Stimulated activated CD8-positive, alpha-beta memory T cell treated with anti-CD3 and anti-CD28 coated beads, Interleukin-7, amount 100 ng/mL, for 48 hours (primary cell): ENCODE measurements at regions not wholly inside any gene's neighbourhood (a gene's known extent, or its start where the extent isn't known, plus 50 kb on each side); places are given as distances from the start of the nearest gene placed in this dataset.
"Not testable (repeated sequence)": the region's sequence is repeated elsewhere in the genome, so short reads cannot be mapped to it uniquely, and the experiment has no call there.

Source experiments
- DNase-seq, 2 donors: peaks; one replicate each; pipeline ENCODE4 v3.0.0-alpha.2; 2020; ENCODE audit warnings: low read depth in 1 of 2; ENCODE audit errors: extremely low read depth in 1 of 2

DNA sequence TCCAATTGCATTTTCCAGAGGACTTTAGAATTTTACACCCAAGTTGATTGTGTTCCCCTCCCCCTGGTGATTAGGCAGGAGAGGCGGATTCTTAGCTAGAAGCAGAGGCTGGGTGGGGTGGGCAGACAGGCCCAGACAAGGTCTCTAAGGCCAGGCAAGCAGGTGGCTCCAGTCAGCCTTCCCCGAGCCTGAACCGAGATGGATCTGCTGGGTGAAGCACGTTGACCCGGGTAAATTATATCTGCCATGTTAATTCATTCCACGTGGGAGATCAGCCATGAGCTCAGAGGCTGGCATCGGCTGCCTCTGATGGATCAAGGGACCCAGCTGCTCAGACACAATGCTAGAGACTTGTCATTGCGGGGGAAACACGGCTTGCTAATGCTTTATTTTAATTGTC, 159.5 kb upstream of the MAFB start:
- DNase-seq: no peak

DNA sequence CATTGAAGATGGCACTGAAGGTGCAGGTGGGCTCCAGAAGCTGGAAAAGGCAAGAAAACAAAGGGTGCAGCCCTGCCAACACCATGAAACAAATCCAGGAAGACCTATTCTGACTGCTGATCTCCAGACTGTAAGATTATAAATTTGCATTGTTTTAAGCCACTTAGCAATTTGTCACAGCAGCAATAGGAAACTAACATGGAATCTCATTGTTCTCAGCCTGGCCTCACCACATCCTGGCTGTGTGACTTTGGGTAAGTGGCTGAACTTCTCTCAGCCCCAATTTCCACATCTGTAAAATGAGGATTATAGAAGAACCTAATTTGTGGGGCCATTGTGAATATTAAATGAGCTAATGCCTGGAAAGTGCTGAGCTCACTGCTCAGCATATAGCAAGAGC, 160.4 kb upstream of the MAFB start:
- DNase-seq: no peak

DNA sequence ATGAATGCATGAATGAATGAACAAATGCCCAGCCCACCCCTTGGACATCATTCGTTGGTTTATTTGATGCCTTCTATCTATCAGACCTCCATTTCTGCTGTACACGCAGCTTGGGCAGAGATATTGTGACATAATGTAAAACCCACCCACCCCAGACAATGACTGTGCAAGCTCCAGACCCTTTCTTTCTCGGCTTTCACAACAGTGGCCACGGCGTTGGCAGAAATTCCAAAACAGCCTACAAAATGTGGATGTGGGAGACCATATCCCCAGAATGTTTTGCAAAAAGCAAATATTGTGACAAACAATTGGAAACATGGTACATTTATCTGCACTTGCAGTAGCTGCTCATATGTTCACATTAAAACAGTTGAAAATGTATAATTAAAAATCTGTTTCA, 162.0 kb upstream of the MAFB start:
- no peak for DNase-seq

DNA sequence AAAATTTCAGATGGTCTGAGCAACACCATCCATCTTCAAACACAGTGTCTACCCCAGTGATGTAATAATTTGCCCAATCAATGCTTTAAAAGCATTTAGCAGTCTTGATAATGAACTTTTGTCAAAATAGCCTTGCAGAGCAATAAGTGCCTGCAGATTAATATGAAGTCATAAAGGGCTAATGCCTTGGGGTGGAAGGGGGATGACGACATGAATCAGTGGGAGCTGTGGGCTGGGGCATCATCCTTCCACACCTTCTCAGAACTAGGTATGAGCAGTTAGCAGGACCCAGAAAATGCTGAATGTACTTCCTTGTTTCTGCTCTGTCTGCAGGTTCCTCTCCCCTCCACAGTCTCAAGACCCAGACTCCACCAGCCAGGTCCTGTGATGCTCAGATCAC, 166.2 kb upstream of the MAFB start:
- no peak for DNase-seq

DNA sequence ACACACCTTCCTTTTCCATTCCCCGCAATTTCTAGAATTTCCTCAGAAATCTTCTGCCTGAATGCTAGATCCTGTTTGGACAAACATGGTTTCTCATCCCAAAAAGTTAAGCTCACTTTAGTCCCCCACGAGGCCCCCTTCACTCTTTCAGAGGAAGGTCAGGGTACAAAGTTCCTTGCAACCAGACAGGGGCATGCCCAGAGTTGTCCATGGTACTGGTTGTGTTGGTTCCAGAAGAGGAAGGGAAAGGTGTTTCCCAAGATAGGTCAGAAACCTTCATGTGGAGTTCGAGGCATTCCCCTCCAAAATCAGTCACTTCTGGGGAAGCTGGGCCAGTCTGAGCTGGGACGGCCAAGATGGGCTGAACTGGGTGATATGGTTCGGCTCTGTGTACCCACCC, 167.6 kb upstream of the MAFB start:
- DNase-seq: no peak

DNA sequence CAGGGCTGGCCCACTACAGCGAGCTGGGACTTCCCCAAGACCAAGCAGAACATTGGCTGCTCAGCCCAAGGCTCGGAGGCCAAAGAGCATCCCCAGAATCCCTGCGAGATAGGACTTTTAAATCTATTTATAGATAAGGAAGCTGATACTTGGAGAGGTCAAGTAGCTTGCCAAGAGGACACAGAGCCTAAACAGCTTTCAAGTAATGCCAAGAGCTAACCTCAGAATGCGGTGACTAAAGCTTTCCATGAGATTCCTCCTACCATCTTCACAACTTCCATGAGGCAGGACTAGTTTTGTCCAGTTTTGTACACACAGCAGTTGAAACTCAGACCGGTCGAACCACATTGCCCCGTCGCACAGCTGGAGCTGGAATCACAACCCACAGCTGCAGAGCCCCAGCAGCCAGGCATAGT, 168.1 kb upstream of the TOP1 start:
- DNase-seq: no peak

DNA sequence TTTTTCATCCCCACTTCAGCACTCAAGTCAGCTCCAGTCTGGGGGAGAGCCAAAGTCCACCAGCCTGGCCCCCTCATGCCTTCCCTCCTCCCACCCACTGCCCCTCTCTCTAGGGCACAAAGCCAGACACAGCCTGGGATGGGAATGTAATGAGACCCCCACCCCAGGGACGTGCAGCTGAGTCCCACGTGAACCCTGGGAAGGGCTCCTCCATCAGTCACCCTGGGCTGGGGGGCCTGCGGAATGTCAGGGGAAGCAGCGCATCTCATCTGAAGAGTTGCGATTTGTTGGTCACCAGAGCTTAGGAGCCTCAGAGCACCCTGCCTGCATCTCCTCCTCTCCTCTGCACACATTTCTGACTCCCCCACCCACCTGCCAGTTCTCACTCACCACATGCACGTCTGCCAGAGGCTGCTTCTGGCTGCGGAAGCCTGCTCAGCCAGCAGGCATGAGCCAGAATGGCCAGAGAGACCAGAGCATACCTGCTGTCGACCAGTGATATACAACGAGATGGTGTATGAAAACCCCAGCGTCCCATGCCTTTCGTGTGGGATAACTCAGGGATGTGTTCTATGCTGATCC, 167.1 kb upstream of the TOP1 start:
- DNase-seq: no peak

DNA sequence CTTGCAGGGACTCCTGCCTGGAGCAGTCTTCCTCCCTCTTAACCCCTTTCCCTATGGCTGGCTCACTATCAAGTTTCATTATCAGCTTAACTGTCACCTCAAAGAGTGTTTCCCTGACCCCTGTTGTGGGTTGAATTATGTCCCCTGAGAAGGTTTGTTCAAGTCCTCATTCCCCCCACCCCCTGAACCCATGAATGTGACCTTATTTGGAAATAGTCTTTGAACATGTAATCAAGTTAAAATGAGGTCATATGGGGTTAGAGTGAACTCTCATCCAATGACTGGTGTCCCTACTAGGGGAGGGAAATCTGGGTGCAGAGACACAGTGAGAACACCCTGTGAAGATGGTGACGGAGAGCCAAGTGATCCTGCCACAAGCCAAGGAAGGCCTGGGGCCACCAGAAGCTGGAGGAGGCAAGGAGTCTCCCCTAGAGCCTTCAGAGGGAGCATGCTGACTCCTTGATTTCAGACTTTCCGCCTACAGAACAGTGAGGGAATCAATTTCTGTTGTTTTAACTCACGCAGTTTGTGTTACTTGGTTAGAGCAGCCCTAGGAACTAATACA, 165.2 kb upstream of the TOP1 start:
- no peak for DNase-seq

DNA sequence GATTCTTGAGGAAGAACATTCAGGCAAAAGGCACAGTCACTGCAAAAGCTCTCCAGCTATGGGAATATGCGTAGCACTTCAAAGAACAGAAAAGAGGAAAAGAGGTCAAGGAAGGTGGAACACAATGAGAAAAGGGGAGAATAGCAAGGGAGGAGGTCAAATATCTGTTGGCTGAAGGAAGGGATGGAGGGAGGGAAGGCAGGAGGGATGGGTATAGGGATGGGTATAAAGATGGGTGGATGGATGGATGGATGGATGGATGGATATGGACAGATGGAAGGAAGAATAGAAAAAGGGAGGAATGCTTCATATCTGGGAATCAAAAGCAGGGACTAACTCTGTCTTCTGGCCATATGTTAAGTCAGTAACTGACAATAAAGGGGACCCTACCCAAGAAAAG, 164.2 kb upstream of the TOP1 start:
- DNase-seq: no peak

DNA sequence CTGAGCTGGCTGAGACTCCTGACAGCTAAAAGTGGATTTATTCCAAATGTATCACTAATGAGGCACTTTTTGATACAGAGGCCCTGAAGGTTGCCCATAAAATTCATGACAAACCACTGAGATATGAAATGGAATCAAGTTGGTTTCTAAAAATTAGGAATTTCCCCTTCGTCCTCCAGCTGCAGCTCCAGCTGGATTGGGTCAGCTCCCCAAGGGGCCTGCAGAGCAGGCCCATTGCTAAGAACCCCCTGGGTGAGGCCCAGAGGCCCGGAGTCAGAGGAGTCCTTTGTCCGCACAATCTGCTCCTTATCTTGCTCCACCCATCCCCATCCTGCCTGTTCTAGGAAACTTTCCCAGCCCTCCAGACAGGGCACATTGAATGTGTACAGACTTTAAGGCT, 163.5 kb upstream of the TOP1 start:
- no peak for DNase-seq

DNA sequence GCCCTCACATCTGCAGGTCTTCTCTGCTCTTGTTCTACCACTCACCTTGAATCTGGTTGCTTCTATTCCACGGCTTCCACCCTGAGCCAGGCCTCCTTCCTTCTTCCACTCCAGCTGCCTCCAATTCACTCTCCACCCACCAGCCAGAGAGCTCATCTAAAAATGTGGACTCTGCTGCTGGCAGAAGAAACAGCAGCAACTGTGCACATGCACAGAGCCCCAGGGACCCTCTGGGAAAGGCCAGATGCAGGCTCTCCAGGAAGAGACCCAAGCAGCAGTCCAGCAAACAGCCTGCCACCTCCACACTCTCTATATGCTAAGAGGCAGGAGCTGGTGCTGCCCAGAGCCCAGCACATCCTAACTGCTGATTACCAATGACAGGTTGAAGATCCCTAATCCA, 162.6 kb upstream of the TOP1 start:
- DNase-seq: no peak

DNA sequence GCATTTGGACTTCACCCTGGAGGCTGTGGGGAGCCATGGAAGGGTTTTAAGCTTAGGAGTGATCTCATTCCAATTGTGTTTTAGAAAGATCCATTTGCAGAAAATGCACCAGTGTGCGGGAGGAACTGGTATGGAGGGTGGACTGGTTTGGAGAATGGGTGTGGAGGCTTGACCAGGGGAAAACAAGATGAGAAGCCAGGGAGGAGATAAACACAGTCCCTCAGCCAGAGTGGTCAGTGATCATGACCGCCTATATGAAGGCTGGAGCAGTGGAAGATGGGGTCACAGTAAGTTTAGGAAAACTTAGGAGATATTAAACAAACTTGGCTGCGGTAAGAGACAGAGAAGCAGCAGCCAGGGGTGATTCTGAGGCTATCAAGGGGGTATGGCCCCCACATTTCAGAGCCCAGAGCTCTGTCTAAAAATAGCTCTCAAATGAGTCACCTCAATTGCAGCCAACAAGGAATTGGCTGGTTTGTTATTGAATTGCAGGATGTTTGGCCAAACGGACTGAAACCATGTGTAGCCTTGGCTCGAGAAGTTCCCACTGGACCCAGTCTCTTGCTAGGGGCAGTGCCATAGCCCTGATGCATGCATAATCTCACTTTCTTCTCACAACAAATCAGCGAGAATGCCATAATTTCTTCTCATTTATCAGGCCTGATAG, 159.9 kb upstream of the TOP1 start:
- no peak for DNase-seq

DNA sequence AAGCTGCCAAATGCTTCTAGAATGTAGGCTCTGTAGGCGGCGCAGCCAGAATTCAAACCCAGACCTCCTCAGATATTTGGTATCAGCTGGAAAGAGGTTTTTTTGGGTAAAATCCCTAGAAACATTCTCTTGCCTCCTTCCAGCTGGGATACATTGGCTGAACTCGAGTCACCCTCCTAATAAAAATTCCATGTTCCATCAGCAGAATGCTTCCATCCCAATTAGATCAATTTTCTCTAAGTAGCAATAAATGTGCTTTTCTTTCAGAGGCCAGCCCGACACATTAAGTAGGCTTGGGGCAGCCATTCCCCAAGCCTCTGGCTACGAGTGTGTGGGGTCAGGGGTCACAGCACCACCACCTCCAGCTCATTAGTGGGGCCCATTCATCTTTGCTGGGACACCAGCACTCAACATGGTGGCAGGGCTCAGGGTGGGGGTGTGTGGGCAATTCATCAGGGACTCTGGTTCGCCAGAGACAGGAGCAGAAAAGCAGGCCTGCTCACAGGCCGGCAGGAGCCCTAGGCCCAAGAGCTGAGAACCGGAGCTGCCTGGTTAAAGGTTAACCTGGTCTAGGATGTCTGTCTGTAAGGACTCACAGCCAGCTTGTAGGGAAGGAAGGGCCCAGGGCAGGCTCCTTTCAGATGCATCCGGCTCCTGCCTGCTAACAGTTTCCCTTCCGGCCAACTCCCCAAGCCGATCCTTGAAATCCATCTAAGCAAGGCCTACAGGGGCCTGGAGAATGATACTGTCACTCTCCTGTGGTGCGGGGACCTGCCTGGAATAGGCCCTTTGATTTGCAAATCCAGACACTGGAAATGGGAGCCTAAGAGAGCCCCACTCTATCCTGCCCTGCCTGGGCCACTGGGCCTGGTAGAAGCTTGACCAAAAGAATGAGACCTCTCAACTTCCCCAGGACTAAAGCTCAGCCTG, 159.1 kb upstream of the TOP1 start:
- no peak for DNase-seq

DNA sequence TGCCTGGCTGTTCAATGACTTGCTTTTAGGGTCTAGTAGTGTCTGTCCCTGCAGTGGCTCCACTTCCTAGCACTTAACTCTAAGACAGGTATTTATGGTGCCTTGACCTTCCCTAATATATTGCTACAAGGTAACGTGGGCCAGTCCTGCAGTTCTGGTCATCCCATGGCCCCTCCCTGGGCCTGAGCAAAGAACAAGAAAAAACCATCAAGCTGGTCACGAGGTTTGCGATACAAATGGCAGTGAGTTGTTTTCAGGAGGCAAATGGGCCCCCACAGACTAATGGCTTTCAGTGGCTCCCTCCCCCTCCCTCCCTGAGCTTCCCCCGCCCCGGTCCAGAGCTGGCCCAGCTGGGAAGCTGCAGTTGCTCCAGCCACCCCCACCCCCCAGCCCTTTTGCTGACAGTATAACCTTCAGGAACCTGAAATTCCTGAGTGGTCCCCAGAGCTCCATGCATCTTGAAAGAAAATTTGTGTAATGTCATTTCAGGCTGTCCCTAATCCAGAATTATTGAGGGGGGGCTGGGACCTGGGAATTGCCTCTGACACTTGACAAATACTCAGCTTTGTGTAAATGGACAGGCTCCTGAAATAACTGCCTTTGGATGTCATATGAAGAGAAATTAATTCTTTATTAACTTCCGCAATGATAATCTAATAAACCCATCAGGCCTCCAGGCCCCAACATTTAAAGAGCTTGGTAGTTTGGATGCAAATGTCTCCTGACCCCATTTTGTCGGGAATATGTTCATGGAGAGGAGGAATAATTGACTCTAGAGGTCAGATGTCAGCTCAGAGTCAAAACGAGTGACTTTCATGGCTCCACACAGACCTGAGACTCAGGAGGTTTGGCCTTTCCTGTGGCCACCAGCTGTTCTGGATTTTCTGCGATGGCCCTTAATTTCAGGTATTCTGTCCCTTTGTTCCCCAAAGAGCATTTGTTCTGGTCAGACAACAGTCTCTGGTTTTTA, 153.2 kb upstream of the TOP1 start:
- DNase-seq: no peak

DNA sequence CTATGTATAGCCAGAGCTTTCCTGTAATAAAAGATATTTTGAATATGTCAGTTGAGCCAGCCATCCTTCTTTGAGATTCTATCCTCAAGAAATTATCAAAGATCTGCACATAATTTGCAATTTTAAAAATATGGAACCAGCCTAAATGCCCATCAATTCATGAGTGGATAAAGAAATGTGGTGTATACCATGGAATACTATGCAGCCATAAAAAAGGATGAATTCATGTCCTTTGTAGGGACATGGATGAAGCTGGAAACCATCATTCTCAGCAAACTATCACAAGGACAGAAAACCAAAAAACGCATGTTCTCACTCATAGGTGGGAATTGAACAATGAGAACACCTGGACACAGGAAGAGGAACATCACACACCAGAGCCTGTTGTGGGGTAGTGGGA, 150.5 kb upstream of the TOP1 start:
- DNase-seq: not testable (repeated sequence)

DNA sequence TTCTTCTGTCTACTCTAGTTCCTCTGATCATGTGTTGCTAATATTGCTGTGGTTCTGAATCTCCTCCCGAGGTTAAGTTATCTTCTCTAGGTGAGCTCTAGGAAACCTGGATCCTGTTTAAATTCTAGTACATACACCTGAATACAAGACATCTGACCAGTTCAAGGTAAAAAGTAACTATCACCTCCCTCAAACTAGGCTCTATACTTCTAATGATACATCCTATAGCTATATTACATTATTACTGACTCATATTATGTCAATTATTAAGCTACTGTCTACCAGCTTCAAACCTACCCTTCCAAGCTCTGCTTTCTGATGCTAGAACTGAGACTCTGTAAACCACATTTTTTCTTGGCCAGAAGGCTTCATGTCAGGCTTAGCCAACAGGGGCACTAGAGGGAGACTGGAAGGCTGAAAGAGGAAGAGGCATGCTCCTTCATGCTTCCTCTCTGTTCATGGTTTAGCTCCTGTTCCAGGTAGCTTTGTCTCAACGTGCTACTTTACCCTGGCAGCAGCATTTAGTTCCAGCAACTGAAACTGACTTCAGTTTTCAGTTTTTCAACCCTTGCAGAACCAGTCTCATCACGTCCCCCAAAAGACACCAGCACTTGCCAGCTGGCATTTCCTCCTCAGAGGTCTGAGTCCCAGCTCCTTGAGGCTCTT, 148.4 kb upstream of the TOP1 start:
- DNase-seq: no peak

DNA sequence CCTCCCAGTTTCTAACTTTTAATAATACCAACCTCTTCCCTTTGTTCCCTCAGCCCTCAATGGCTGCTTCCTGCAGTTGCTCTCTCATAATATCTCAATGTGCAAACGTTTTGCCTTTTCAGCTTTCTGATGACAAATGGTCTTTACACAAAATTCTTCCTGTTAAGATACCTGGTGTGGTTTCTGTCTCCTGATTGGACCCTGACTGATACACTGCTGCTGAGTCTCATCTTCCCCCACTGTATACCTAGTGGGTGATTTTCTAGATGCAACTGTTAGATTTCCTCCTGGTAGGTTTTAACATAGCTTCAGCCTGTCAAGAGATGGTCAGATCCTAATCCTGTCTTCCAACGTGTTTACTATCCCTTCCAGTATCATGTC, 147.9 kb upstream of the TOP1 start:
- no peak for DNase-seq

DNA sequence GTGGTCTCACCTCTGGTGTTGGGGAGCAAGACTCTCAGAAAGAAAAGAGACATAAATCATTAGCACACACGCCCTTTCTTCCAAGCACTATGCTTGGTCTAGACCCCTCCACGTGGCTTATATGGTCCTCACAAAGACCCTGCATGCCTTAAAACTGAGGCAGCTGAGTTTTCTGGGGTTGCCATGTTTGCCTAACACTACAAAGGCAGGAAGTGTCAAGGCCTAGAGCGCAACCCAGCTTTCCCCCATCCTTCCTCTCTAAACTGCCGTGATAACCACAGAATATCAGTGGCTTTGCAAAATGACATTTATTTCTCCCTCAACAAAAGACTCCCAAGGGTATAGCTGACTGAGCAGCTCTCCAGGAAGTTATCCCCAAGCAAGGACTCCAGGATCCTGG, 146.5 kb upstream of the TOP1 start:
- no peak for DNase-seq

DNA sequence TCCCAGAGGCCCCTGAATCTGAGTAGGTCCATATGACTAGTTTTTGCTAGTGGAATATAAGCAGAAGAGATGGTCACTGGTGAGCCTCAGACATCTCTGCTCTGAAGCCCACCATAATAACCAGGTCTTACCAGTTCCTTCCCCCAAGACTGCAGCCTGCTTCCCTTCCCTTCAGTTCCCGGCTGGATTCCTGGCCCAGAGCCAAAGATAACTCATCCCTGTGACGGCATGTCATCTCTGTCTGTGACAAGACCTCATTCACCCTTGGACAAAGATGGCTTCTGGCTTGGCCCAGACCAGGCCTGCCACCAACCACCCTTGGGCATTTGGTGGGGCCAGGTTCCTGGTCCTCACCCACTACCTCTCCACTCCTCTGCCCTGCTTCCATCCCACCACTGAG, 145.5 kb upstream of the TOP1 start:
- DNase-seq: no peak

DNA sequence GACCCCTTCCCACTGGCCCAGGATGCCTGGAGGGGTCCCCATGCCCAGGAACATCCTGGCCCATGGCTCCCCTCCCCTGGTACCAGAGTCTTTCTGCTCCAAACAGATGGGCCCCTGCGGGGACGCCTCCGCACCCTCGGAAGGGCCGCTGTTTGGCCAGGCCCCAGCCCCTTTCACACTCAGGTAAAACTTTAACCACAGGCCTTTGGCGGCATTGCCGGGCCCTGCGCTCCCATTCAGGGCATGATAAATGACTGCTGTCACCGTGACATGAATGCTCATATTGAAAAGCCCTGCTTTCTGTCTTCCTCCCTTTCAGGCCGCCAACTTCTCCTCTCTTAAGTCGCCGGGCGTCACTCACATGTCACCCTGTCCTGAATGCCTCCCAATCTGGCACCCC, 141.5 kb upstream of the TOP1 start:
- DNase-seq: no peak
